GM19467 (cell line): ENCODE measurements at regions not wholly inside any gene's neighbourhood (a gene's known extent, or its start where the extent isn't known, plus 50 kb on each side); places are given as distances from the start of the nearest gene placed in this dataset.
A peak's percentile ranks its signal among the peaks of the same experiment; 100 is the strongest.

Experiments used
- ATAC-seq: cut with Tn5 transposase; IDR thresholded peaks from one replicate; pipeline ENCODE4 v1.9.1; 2021; ENCODE audit warnings: mild to moderate bottlenecking, moderate library complexity; ENCODE audit not compliant: unreplicated experiment

GRCh38 chr6:157755746-157756411, 67.2 kb upstream of the SNX9 start:
- ATAC-seq, result no peak

GRCh38 chr6:157756708-157757429, 66.2 kb upstream of the SNX9 start:
- no peak for ATAC-seq

GRCh38 chr6:157757430-157758403, 65.3 kb upstream of the SNX9 start:
- no peak for ATAC-seq

GRCh38 chr6:157758516-157759023, 64.5 kb upstream of the SNX9 start:
- no peak for ATAC-seq

GRCh38 chr6:157759028-157759427, 64.0 kb upstream of the SNX9 start:
- no peak for ATAC-seq

GRCh38 chr6:157760137-157760536, 62.9 kb upstream of the SNX9 start:
- ATAC-seq, result no peak

GRCh38 chr6:157760589-157761330, 62.3 kb upstream of the SNX9 start:
- ATAC-seq, result peak; percentile 0

GRCh38 chr6:157761331-157761921, 61.6 kb upstream of the SNX9 start:
- peak; percentile 33 for ATAC-seq

GRCh38 chr6:157761926-157762325, 61.1 kb upstream of the SNX9 start:
- no peak for ATAC-seq

- no peak for ATAC-seq
Observed at GRCh38 chr6:157762636-157763035, 60.4 kb upstream of the SNX9 start.

GRCh38 chr6:157763129-157763903, 59.7 kb upstream of the SNX9 start:
- no peak for ATAC-seq

GRCh38 chr6:157763904-157764177, 59.2 kb upstream of the SNX9 start:
- peak; percentile 2 for ATAC-seq

- peak; percentile 43 for ATAC-seq
Observed at GRCh38 chr6:157764178-157765068, 58.6 kb upstream of the SNX9 start.

- no peak for ATAC-seq
Observed at GRCh38 chr6:157766901-157767774, 55.9 kb upstream of the SNX9 start.

GRCh38 chr6:157767775-157768156, 55.3 kb upstream of the SNX9 start:
- no peak for ATAC-seq

- no peak for ATAC-seq
Observed at GRCh38 chr6:157768304-157768703, 54.7 kb upstream of the SNX9 start.

- no peak for ATAC-seq
Observed at GRCh38 chr6:157768863-157769551, 54.0 kb upstream of the SNX9 start.
